ENCODE measurements at regions not wholly inside any gene's neighbourhood (a gene's known extent, or its start where the extent isn't known, plus 50 kb on each side); places are given as distances from the start of the nearest gene placed in this dataset.

DNA sequence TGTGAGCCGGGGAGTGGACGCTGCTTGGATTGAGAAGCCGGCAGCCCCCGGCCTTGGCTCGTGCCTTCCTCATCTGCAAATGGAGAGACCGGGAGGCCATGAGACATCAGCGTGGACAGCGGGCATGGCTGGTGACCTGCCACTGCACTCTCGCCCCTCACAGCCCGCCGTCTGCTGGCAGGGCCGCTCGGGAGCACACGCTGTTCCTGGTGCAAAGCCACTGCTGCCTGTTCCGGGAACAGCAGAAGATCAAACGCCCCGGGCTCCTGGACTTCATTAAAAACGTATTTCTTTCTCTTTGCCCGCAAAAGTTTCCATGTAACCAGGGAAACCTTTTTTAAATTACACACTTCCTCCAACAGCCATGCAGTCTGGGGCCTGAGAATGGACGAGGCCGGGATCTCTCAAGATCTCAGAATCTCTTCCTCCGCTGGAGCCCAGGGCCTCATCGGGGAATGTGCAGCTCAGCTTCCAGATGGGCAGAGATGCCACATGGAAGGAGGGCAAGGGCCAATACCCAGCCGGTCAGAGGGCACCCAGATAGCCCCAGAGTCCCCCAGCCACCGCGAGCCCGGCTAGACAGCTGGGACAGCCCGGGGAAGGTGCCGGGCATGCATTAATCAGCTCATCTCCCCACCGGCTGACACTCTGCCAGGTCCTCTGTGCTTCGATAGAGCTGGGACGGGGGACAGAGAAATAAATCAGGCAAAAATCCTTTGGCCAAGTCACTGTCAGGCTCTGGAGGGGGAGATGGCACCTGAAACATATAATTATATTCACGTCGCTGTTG, 62.8 kb upstream of the PRR5 start:
- TF ChIP-seq, protein P1, sequence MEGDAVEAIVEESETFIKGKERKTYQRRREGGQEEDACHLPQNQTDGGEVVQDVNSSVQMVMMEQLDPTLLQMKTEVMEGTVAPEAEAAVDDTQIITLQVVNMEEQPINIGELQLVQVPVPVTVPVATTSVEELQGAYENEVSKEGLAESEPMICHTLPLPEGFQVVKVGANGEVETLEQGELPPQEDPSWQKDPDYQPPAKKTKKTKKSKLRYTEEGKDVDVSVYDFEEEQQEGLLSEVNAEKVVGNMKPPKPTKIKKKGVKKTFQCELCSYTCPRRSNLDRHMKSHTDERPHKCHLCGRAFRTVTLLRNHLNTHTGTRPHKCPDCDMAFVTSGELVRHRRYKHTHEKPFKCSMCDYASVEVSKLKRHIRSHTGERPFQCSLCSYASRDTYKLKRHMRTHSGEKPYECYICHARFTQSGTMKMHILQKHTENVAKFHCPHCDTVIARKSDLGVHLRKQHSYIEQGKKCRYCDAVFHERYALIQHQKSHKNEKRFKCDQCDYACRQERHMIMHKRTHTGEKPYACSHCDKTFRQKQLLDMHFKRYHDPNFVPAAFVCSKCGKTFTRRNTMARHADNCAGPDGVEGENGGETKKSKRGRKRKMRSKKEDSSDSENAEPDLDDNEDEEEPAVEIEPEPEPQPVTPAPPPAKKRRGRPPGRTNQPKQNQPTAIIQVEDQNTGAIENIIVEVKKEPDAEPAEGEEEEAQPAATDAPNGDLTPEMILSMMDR (IDR thresholded peaks at IDR 0.05; ENCODE audit: low read depth, low read length): no peak
- TF ChIP-seq EZH2phosphoT487 (IDR thresholded peaks at IDR 0.05; ENCODE audit: low read depth): no peak

Measured in OCI-LY3 (cell line).